Middle frontal gyrus (tissue), 1 donor: ENCODE measurements at regions not wholly inside any gene's neighbourhood (a gene's known extent, or its start where the extent isn't known, plus 50 kb on each side); places are given as distances from the start of the nearest gene placed in this dataset.
"Not testable (repeated sequence)": the region's sequence is repeated elsewhere in the genome, so short reads cannot be mapped to it uniquely, and the experiment has no call there.

Experiments used
- DNase-seq: peaks from one replicate; pipeline ENCODE4 v3.0.0-alpha.2; 2015; ENCODE audit warnings: low spot score; ENCODE audit errors: extremely low spot score

DNA sequence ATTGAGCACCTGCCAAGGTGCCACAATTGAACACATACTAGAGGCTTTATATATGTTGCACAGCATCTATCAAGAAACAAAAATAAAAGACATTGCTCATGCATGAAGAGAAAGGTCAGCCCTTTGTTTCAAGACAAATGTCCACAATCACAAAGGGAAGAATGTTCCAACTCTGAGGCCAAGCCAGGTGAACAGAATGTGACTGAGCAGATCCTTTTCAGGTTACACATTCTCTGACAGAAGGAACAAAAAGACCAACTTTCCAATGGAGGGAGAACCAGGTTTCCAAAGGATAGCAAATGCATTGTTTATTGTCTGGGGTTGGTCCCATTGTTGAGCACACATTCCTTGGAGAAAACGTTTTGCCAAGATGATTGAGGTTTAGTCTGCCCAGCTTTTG, 50.2 kb upstream of the FAM174B start:
- DNase-seq = no peak

DNA sequence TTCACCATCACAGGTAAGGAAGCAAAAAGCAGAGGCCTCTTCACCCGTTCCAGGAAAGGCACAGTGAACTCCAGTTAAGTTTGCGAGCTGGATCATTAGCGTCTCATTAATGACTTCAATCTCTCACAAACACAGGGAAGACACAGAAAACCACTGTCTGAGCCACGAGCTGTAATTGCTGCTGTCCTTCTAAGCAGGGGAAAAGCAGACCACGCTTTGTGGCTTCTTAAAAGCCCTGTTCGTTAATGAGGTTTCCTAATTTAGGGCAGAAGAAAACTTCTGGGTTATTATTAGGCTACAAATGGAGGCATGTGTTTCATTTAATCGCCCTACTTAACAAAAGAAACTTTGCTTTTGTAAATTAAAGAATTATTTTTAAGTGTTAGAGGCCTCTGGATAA, 50.6 kb upstream of the FAM174B start:
- no peak for DNase-seq

DNA sequence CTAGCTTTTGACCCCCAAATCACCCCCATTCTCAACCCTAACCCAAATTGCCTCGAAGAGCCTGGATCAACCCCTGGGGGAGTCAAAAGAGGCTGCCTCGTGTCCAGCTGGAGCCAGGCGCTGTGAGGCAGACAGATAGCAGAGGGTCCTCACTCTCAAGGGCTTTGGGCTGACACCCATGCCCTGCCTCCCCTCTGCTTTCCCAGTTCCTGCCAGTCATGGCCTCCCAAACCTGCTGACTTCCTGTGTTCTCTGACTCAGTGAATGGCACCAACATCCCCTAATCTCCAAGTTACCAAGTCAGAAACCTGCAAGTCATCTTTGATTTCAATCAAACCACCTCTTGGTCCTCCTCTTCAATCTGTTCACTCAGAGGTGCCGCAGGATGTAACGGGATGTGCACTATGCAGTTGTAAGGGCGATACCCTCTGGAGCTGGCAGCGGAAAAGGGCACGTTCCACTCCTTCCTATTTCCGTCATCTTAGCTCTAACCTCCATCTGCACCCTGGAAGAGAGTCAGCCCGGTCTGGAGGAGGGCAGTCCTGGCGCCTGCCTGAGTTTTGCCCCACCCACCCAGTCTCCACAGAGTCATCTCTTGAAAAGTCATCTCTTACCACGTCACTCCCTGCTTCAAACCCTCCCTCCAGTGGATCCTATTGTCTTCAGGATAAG, 52.4 kb upstream of the FAM174B start:
- no peak for DNase-seq

- DNase-seq = no peak
These were observed 53.1 kb upstream of the FAM174B start for GRCh38 chr15:92708635-92709034.

DNA sequence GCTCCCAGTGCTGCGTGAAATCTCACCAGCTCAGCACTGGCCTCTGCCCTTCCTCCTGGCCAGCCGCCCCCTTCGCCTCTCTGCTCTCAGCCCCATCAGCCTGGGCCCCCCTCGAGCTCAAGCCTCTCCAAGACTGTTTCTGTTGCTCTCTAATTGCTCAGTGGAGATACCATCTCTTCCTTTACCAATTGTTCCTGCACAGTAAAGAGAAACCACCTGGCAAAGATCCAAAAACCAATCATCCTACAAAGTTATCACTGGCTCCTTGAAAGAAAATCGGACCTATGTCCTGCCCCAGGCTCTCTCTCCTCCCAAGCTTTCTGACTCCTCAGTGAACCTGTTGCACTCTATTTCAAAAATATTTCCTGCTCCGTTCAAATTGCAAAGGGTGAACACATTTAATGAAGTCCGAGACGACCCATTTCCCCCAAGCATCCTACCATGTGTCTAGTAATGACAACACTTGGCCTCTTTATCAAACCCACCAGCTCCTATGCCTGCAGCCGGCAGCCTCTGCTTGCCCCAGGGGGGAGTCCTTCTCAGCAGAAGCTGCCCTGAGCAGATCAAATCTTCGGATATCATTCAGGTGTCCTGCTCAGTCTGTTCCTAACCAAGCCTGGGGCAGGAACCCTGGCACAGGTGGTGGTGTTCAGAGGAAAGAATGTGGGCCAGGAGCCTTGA, 53.7 kb upstream of the FAM174B start:
- no peak for DNase-seq

- no peak for DNase-seq
These were observed 55.9 kb upstream of the FAM174B start for GRCh38 chr15:92711457-92711831.

DNA sequence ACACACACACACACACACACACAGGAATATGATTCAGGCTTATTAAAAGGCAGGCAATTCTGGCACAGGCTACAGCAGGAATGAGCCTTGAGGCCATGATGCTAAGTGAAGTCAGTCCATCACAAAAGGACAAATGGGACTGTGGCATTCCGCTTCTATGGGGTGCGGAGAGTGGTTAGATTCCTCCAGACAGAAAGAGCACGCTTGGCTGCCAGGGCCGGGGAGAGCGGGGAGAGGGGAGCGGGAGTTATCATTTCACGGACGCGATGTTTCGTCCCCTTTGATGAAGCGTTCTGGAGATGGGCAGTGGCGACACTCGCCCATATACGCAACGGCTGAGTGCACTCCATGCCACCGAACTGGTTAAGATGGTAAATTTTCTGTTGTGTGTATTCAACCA, 58.5 kb upstream of the FAM174B start:
- DNase-seq = no peak

GRCh38 chr15:92714477-92715401, 59.2 kb upstream of the FAM174B start:
- peak; percentile 81 for DNase-seq

GRCh38 chr15:92715758-92716157, 60.2 kb upstream of the FAM174B start:
- DNase-seq = no peak

- DNase-seq = no peak
These were observed 63.4 kb upstream of the FAM174B start for GRCh38 chr15:92719021-92719420.

- no peak for DNase-seq
These were observed 68.6 kb upstream of the FAM174B start for GRCh38 chr15:92724144-92724543.

- no peak for DNase-seq
These were observed 69.6 kb upstream of the FAM174B start for GRCh38 chr15:92725171-92725570.

DNA sequence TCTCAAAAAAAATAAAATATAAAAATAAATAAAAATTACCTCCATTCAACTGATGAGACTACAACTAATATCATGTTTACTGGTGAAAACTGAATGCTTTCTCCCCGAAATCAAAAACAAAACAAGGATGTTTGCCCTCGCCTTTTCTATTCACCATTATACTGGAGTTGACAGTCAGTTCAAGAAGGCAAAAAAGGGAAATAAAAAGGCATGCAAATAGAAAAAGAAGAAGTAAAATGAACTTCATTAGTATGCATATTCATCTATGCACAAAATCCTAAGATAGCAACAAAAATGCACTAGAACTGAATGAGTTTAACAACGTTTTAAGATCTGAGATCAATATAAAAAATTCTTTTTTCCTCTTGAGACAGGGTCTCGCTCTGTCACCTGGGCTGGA, 72.7 kb upstream of the FAM174B start:
- no peak for DNase-seq

DNA sequence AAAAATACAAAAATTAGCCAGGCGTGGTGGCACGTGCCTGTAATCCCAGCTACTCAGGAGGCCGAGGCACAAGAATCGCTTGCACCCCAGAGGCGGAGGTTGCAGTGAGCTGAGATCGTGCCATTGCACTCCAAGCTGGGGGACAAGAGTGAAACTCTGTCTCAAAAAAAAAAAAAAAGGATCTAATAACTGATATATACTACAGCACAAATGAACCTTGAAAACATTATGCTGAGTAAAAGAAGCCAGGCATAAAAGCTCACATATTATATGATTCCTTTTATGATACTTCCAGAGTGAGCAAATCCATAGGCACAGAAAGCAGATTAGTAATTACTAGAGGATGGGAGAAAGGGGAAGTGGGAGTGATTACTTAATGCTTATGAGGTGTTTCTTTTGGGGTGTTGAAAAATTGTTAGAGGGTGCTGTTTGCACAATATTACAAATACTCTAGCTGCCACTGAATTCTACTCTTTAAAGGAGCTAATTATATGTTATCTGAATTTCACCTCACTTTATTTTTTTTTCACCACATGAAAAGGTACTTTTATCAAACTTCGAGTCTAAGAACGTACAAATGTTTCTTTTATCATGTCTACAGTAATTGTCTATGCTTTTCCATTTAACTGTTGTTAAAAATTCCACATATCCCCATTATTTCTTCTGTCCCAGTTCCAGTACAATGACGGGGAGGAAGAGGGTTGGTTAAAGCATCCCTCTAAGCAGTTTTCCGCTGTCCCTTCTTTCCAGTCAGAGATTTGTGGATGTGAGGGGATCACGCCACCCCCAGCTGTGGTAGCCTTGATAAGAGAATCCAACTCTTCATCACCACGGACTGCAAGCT, 77.7 kb upstream of the FAM174B start:
- DNase-seq = no peak

DNA sequence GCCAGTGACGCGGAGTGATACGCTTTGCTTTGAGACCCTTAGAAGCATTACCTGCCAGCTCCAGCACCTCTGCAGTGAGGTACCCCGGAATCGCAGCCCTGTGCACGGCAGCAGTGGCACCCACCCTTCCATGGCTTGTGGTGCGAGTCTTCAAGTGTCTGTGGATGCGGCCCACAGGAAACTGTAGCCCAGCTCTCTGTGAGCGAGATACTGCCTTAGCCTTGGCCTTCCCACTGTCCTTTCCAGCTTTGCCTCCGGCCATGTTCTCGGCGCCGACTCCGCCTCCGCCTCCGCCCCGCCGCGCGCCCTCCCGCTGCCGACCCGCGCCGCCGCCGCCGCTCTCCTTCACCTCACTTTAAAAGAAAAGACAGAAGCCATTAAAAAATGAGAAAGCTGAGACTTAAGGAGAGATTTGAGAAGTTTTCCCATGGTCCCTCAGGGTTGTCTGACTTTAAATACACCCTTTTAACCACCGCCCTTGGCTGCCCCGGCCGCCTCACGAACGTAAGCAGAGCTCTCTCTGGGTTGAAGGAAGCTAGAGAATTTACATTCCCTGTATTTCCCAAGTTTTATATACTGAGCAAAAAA, 78.5 kb upstream of the FAM174B start:
- DNase-seq = peak; percentile 35

DNA sequence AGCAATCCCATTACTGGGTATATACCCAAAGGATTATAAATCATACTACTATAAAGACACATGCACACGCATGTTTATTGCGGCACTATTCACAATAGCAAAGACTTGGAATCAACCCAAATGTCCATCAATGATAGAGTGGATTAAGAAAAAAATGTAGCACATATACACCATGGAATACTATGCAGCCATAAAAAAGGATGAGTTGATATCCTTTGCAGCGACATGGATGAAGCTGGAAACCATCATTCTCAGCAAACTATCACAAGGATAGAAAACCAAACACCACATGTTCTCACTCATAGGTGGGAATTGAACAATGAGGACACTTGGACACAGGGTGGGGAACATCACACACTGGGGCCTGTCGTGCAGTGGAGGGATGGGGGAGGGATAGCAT, 83.7 kb upstream of the FAM174B start:
- not testable (repeated sequence) for DNase-seq

DNA sequence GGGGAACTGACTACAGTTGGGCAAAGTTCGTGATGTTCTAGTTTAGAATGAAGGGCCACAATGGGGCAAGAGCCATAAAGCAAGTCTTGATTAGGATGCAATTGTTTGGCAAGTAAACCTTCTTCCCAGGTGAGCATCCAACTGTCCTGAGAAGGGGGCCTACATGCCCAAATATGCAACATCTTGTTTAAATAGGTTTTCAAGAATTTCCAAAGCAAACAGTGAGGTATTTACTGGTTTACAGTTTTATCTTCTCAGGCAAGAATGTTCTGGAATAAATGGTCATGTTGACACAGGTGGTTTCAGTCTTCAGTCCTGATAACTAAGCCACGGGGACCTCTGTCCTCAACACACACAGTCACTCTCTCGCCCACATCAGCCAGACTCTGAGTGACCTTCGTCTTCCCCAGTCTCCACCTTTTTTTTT, 90.3 kb upstream of the FAM174B start:
- no peak for DNase-seq

DNA sequence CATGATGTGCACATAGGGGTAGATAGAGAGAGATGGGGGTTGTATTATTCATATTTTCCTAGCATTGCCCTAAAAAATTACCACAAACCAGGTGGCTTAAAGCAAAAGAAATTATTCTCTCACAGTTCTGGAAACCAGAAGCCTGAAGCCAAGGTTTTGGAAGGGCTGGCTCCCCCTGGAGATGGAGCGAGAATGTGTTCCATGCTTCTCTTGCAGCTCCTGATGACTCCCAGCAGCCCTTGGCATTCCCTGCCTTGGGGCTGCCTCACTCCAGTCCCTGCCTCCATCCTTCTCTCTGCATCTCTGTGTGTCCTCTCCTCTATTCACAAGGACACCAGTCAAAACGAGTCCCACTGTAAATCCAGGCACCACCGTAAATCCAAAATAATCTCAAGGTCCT, 91.5 kb upstream of the FAM174B start:
- no peak for DNase-seq

- DNase-seq = no peak
These were observed 93.6 kb upstream of the FAM174B start for GRCh38 chr15:92749216-92749615.

DNA sequence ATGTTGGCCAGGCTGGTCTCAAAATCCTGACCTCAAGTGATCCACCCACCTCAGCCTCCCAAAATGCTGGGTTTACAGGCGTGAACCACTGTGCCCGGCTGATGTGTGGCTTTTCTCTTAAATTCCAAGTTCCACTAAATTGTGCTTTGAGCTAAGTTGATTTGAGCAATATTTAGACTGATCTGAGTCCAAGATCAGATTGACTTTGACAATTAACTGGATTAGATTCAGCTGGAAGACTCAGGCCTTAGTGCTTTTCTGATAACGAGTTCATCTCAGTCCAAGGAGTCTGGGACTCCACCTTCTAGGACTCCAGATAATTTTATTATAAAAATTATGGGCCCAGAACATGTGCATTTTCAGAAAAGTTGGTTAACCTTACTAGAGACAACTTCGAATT, 94.4 kb upstream of the FAM174B start:
- DNase-seq = no peak

DNA sequence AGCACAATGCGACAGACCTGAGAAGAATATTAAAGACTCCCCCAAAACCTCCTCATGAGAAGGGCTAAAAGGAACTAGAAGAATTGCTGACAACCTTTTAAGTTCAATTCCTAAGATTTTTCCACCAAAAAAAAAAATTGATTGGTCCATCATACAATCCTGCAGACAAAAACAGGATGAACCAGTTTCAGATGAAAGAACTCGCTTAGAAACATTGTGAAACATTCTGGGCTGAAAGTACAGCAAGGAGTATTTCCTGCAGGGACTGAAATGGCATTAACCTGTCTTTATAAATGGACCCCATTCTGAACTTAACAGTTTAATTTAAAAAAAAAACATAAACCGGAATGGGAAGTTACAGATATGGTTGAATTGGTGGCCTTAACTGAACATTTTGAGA, 96.0 kb upstream of the FAM174B start:
- no peak for DNase-seq
